Endothelial cell of umbilical vein (primary cell): ENCODE measurements at regions not wholly inside any gene's neighbourhood (a gene's known extent, or its start where the extent isn't known, plus 50 kb on each side); places are given as distances from the start of the nearest gene placed in this dataset.

Source experiments
- CTCF ChIP-seq, 2 donors: IDR thresholded peaks; 1 replicate in 1 of 2; 2 replicates in 1 of 2; pipeline ENCODE4 v1.5.1; 2011; ENCODE audit warnings: low read length in 2 of 2, mild to moderate bottlenecking in 2 of 2, moderate library complexity in 2 of 2, control low read depth in 1 of 2, inconsistent platforms in 1 of 2, low read depth in 1 of 2; ENCODE audit not compliant: insufficient read depth in 1 of 2; ENCODE audit errors: extremely low read depth in 1 of 2
- EZH2 ChIP-seq: IDR thresholded peaks from 2 replicates; pipeline ENCODE4 v1.6.1; 2012; ENCODE audit warnings: borderline replicate concordance, low read depth, mild to moderate bottlenecking, moderate library complexity, low read length, inconsistent platforms; ENCODE audit not compliant: severe bottlenecking
- POLR2A ChIP-seq: IDR thresholded peaks from 2 replicates; pipeline ENCODE4 v1.6.1; 2012; ENCODE audit warnings: low read depth, mild to moderate bottlenecking, control low read depth, low read length
- POLR2AphosphoS5 ChIP-seq: IDR thresholded peaks from 2 replicates; pipeline ENCODE4 v1.6.1; 2012; ENCODE audit warnings: low read depth, mild to moderate bottlenecking, control low read depth, low read length, moderate library complexity; ENCODE audit not compliant: insufficient read depth

DNA sequence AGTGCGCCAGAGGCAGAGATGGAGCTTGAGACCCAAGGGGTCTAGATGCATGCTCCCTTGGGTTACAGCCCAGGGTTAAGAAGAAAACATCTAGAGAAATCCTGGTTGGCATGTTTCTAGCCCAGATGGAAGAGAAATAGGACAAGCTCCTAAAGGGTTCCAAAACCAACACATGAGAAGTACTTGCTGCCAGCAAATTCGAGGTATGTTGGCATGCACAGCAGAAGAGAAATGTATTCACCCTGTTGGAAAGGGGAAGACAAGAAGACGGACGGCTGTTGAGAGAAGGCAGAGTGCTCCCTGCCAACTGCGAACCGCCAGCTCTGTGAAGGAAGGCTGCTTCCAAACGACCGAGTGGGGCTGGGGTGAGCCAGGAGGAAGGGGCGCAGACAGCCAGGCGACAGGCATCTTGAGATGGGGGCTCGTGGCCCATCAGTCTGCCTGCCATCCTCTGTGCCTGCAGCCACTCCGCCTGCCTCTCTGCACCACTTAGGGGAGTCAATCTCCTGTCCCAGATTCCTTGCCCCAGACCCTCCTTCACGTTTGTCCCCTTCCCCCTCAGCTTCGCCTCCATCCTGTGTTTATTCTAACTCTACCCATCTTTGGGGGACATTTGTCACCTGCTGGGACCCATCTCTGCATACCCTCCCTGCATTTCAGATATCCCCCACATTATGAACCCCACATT is 249.2 kb downstream of the CDC5L start:
- TF ChIP-seq POLR2A (no peak), CTCF (IDR thresholded peaks at IDR 0.05; ENCODE audit: extremely low read depth in 1 of 2, insufficient read depth in 1 of 2, low read depth in 1 of 2, low read length in 2 of 2) (no peak), POLR2AphosphoS5 (no peak), EZH2 (no peak)
